Mesendoderm (in vitro differentiated cells): ENCODE measurements at regions not wholly inside any gene's neighbourhood (a gene's known extent, or its start where the extent isn't known, plus 50 kb on each side); places are given as distances from the start of the nearest gene placed in this dataset.
A peak's percentile ranks its signal among the peaks of the same experiment; 100 is the strongest.

Experiments used
- DNase-seq: peaks from one replicate; pipeline ENCODE4 v3.0.0; 2013
- H2AK5ac ChIP-seq: 2 replicates; pipeline ENCODE4 v1.6.1; 2013; ENCODE audit warnings: low read length, inconsistent platforms
- H2BK120ac ChIP-seq: 2 replicates; pipeline ENCODE4 v1.6.1; 2013; ENCODE audit warnings: low read depth, mild to moderate bottlenecking, low read length, moderate library complexity, mixed read lengths
- H2BK15ac ChIP-seq: replicated peaks from 2 replicates; pipeline ENCODE4 v1.6.1; 2013; ENCODE audit warnings: low read depth, mild to moderate bottlenecking, moderate library complexity
- H2BK5ac ChIP-seq: 2 replicates; pipeline ENCODE4 v1.6.1; 2013; ENCODE audit warnings: low read length, inconsistent platforms
- H3K18ac ChIP-seq: 2 replicates; pipeline ENCODE4 v1.6.1; 2013; ENCODE audit warnings: mild to moderate bottlenecking, low read length, mixed read lengths
- H3K23ac ChIP-seq: one replicate; pipeline ENCODE4 v1.6.1; 2013; ENCODE audit warnings: low read length
- H3K27ac ChIP-seq: 2 replicates; pipeline ENCODE4 v1.5.1; 2013; ENCODE audit warnings: low read depth, mild to moderate bottlenecking, inconsistent platforms, low read length, moderate library complexity
- H3K27me3 ChIP-seq: 2 replicates; pipeline ENCODE4 v1.6.1; 2013; ENCODE audit warnings: low read length, control low read depth, mild to moderate bottlenecking, inconsistent platforms; ENCODE audit not compliant: insufficient read depth, poor library complexity
- H3K36me3 ChIP-seq: 2 replicates; pipeline ENCODE4 v1.6.1; 2013; ENCODE audit warnings: low read length, inconsistent platforms; ENCODE audit not compliant: control insufficient read depth, insufficient read depth
- H3K4ac ChIP-seq: one replicate; pipeline ENCODE4 v1.6.1; 2013; ENCODE audit warnings: low read depth, mild to moderate bottlenecking, low read length, moderate library complexity
- H3K4me1 ChIP-seq: 2 replicates; pipeline ENCODE4 v1.6.1; 2013; ENCODE audit warnings: low read depth, low read length, inconsistent platforms; ENCODE audit not compliant: control insufficient read depth
- H3K4me2 ChIP-seq: 2 replicates; pipeline ENCODE4 v1.6.1; 2013; ENCODE audit warnings: low read length
- H3K4me3 ChIP-seq: 2 replicates; pipeline ENCODE4 v1.5.1; 2013; ENCODE audit warnings: mild to moderate bottlenecking, low read length
- H3K56ac ChIP-seq: one replicate; pipeline ENCODE4 v1.6.1; 2013; ENCODE audit warnings: low read length
- H3K79me1 ChIP-seq: 2 replicates; pipeline ENCODE4 v1.6.1; 2013; ENCODE audit warnings: low read length, inconsistent platforms
- H3K79me2 ChIP-seq: 2 replicates; pipeline ENCODE4 v1.6.1; 2013; ENCODE audit warnings: mild to moderate bottlenecking, low read length; ENCODE audit not compliant: control insufficient read depth, insufficient read depth
- H3K9ac ChIP-seq: 2 replicates; pipeline ENCODE4 v1.6.1; 2013; ENCODE audit warnings: low read length, inconsistent platforms
- H4K5ac ChIP-seq: one replicate; pipeline ENCODE4 v1.6.1; 2013; ENCODE audit warnings: low read length
- H4K8ac ChIP-seq: one replicate; pipeline ENCODE4 v1.6.1; 2013; ENCODE audit warnings: low read depth, mild to moderate bottlenecking, control low read depth, low read length, moderate library complexity
- WGBS: extraction: QIAGEN DNeasy Blood & Tissue Kit; methylation state at CpG from one replicate; pipeline ENCODE4 v1.1.7; 2013; ENCODE audit warnings: low lambda C conversion rate, missing lambda C conversion rate; ENCODE audit not compliant: insufficient coverage; ENCODE audit errors: extremely low coverage; 5-methylcytosine and 5-hydroxymethylcytosine counted together

DNA sequence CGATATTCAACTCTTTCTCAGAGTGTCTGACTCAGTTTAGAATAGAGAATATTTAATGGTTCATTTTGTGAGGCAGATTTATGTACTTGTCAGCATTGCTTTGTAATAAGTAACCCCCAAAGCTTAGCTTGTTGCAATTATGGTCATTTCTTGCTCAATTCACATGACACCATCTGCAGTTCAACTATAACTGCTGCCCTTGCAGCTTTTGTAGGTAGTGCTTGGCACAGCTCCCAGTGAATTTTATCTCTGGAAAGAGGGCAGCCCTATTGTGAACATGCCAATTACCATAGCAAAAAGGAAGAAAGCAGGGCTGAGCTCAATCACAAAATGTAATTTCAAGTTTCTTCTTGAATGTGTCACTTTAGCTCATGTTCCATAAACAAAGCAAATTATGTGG lies 1587.7 kb upstream of the ACO1 start:
- H2AK5ac ChIP-seq = no peak overlapping the region
- H3K4me1 ChIP-seq = no peaks in the 10 kb centered on the region
- no peak overlapping the region for H2BK5ac ChIP-seq
- no peak overlapping the region for H2BK15ac ChIP-seq
- DNase-seq = no peak
- H3K9ac ChIP-seq = no peak overlapping the region
- no peaks in the 10 kb centered on the region for H3K36me3 ChIP-seq
- no peak overlapping the region for H2BK120ac ChIP-seq
- no peak overlapping the region for H3K18ac ChIP-seq
- no peak overlapping the region for H3K56ac ChIP-seq
- H3K4me3 ChIP-seq = no peak overlapping the region
- no peak overlapping the region for H3K4ac ChIP-seq
- H3K79me2 ChIP-seq = no peaks in the 10 kb centered on the region
- WGBS = no CpG with 5 or more reads among the region's 1 CpG
- H4K5ac ChIP-seq = no peak overlapping the region
- H3K4me2 ChIP-seq = no peak overlapping the region
- H3K79me1 ChIP-seq = no peaks in the 10 kb centered on the region
- no peak overlapping the region for H3K27ac ChIP-seq
- no peaks in the 10 kb centered on the region for H3K27me3 ChIP-seq
- no peak overlapping the region for H3K23ac ChIP-seq
- no peak overlapping the region for H4K8ac ChIP-seq

DNA sequence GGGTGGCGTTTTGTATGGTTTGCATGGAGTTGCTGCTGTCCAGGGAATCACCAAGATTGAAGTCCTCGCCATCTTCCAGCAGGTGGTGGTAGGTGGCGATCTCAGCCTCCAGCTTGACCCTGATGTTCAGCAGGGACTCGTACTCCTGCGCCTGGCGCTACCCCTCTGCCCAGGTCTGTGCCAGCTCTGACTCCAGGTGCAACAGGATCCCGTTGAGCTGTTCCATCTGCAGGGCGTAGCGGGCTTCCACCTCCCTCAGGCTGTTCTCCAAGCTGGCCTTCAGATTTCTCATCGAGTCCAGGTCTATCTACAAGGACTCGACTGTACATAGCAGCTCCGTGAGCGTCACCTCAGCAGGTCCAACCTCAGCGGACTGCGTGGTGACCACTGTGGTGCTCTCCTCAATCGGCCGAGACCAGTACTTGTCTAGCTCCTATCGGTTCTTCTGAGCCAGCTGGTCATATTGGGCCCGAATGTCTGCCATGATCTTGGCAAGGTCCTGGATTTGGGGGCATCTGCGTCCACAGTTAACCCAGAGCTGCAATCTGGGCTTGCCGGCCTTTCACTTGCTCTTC lies 1584.8 kb upstream of the ACO1 start:
- Histone ChIP-seq H2BK15ac (no peak overlapping the region), H3K23ac (no peak overlapping the region), H3K4me2 (no peak overlapping the region), H3K9ac (no peak overlapping the region), H3K56ac (no peak overlapping the region), H3K79me2 (no peaks in the 10 kb centered on the region), H4K8ac (no peak overlapping the region), H4K5ac (no peak overlapping the region), H3K27ac (no peak overlapping the region), H2BK5ac (no peak overlapping the region), H3K4me1 (no peaks in the 10 kb centered on the region), H3K36me3 (no peaks in the 10 kb centered on the region), H3K79me1 (no peaks in the 10 kb centered on the region), H3K27me3 (no peaks in the 10 kb centered on the region), H3K4me3 (no peak overlapping the region), H3K4ac (no peak overlapping the region), H2AK5ac (no peak overlapping the region), H3K18ac (no peak overlapping the region), H2BK120ac (no peak overlapping the region)
- peak; percentile 6 for DNase-seq
- no CpG with 5 or more reads among the region's 21 CpGs for WGBS

DNA sequence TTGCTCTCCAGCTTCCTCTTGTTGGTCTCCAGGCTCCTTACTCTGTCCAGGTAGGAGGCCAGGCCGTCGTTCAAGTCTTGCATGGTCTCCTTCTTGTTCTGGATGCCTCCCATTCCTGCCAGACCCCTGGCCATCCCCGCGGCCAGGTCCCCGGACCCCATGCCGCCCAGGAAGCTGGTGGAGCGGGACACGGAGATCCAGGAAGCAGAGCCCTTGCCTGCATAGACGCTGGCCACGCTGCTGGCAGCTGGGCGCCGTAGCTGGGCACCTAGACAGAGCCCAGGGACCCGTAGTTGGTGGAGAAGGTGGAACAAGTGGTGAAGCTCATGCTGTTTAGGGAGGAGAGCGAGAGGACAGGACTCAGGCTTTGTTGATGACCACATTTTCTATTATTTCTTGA lies 1584.0 kb upstream of the ACO1 start:
- no peaks in the 10 kb centered on the region for H3K79me2 ChIP-seq
- no peak overlapping the region for H4K5ac ChIP-seq
- DNase-seq = no peak
- H3K4me3 ChIP-seq = no peak overlapping the region
- no peak overlapping the region for H2BK5ac ChIP-seq
- H2BK15ac ChIP-seq = no peak overlapping the region
- no peaks in the 10 kb centered on the region for H3K36me3 ChIP-seq
- H2BK120ac ChIP-seq = no peak overlapping the region
- no peak overlapping the region for H3K27ac ChIP-seq
- H3K4me2 ChIP-seq = no peak overlapping the region
- no peak overlapping the region for H2AK5ac ChIP-seq
- no peak overlapping the region for H3K4ac ChIP-seq
- no peak overlapping the region for H3K23ac ChIP-seq
- H4K8ac ChIP-seq = no peak overlapping the region
- no peak overlapping the region for H3K9ac ChIP-seq
- no peaks in the 10 kb centered on the region for H3K79me1 ChIP-seq
- H3K56ac ChIP-seq = no peak overlapping the region
- no peaks in the 10 kb centered on the region for H3K27me3 ChIP-seq
- no CpG with 5 or more reads among the region's 14 CpGs for WGBS
- no peak overlapping the region for H3K18ac ChIP-seq
- H3K4me1 ChIP-seq = no peaks in the 10 kb centered on the region

GRCh38 chr9:30812821-30813220 lies 1571.6 kb upstream of the ACO1 start:
- Histone ChIP-seq H3K27me3 (no peaks in the 10 kb centered on the region), H2BK15ac (no peak overlapping the region), H3K4me3 (no peak overlapping the region), H2BK120ac (no peak overlapping the region), H3K27ac (no peak overlapping the region), H2AK5ac (no peak overlapping the region), H3K36me3 (no peaks in the 10 kb centered on the region), H4K8ac (no peak overlapping the region), H3K23ac (no peak overlapping the region), H3K79me1 (no peaks in the 10 kb centered on the region), H4K5ac (no peak overlapping the region), H3K18ac (no peak overlapping the region), H3K4me1 (no peaks in the 10 kb centered on the region), H3K79me2 (no peaks in the 10 kb centered on the region), H3K9ac (no peak overlapping the region), H3K56ac (no peak overlapping the region), H3K4ac (no peak overlapping the region), H3K4me2 (no peak overlapping the region), H2BK5ac (no peak overlapping the region)
- WGBS = no CpG with 5 or more reads among the region's 1 CpG
- DNase-seq = no peak

- Histone ChIP-seq H3K36me3 (no peaks in the 10 kb centered on the region), H2BK120ac (no peak overlapping the region), H4K5ac (no peak overlapping the region), H3K27me3 (no peaks in the 10 kb centered on the region), H3K27ac (no peak overlapping the region), H2AK5ac (no peak overlapping the region), H3K4me1 (no peaks in the 10 kb centered on the region), H3K4ac (no peak overlapping the region), H3K79me1 (no peaks in the 10 kb centered on the region), H3K18ac (no peak overlapping the region), H3K4me2 (no peak overlapping the region), H3K79me2 (no peaks in the 10 kb centered on the region), H3K9ac (no peak overlapping the region), H3K56ac (no peak overlapping the region), H2BK15ac (no peak overlapping the region), H4K8ac (no peak overlapping the region), H3K23ac (no peak overlapping the region), H3K4me3 (no peak overlapping the region), H2BK5ac (no peak overlapping the region)
- DNase-seq = peak; percentile 77
- no CpG with 5 or more reads among the region's 2 CpGs for WGBS
Measured at GRCh38 chr9:30815585-30815984, 1568.9 kb upstream of the ACO1 start.

- Histone ChIP-seq H3K18ac (no peak overlapping the region), H3K4me3 (no peak overlapping the region), H3K4ac (no peak overlapping the region), H3K4me1 (no peaks in the 10 kb centered on the region), H3K4me2 (no peak overlapping the region), H3K79me1 (no peaks in the 10 kb centered on the region), H3K36me3 (no peaks in the 10 kb centered on the region), H2BK120ac (no peak overlapping the region), H3K27me3 (no peaks in the 10 kb centered on the region), H2BK5ac (no peak overlapping the region), H3K79me2 (no peaks in the 10 kb centered on the region), H3K9ac (no peak overlapping the region), H2AK5ac (no peak overlapping the region), H2BK15ac (no peak overlapping the region), H4K8ac (no peak overlapping the region), H3K56ac (no peak overlapping the region), H3K27ac (no peak overlapping the region), H3K23ac (no peak overlapping the region), H4K5ac (no peak overlapping the region)
- DNase-seq = no peak
- no CpG with 5 or more reads among the region's 1 CpG for WGBS
Measured at GRCh38 chr9:30845136-30845535, 1539.3 kb upstream of the ACO1 start.
